HG02973 (cell line): ENCODE measurements at regions not wholly inside any gene's neighbourhood (a gene's known extent, or its start where the extent isn't known, plus 50 kb on each side); places are given as distances from the start of the nearest gene placed in this dataset.

Experiments
- ATAC-seq: cut with Tn5 transposase; IDR thresholded peaks from one replicate; pipeline ENCODE4 v1.9.1; 2021; ENCODE audit warnings: moderate library complexity; ENCODE audit not compliant: unreplicated experiment

DNA sequence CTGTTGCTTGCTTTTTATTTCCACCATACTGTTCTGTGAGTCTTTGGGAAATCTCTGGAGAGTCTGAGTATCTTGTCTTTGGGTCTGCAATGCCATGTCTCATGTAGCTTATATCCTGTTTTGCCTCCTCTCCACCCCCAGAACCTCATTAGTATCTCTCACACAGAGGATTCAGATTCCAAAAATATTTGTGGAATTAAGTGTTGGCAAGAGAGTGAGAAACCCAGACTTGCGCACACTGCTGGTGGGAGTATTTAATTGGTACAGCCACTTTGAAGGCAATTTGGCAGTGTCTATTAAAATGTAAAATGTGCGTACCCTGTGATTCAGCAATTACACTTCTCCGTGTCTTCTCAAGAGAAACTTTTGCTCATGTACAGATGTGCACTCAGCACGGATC is 68.6 kb downstream of the ZNF621 start:
- ATAC-seq, result no peak

DNA sequence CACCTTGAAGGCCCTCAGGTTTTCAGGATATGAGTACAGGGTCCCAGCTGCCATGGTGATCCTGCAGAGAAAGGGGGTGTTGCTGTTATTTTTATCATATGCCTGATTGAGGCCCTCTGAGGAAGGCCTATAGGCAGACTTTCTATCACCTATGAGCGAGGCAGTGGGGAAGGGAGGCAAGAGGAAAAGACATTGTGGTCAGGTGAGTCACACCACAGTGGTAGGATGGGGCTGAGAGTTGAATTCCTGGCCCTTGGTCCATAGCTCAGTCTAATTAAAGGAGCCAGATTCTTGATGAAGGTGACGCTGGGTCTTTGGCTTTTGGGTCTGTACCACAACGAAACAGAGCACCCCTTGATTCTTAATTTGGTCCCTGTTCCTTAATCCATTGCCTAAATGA is 72.7 kb downstream of the ZNF621 start:
- no peak for ATAC-seq

DNA sequence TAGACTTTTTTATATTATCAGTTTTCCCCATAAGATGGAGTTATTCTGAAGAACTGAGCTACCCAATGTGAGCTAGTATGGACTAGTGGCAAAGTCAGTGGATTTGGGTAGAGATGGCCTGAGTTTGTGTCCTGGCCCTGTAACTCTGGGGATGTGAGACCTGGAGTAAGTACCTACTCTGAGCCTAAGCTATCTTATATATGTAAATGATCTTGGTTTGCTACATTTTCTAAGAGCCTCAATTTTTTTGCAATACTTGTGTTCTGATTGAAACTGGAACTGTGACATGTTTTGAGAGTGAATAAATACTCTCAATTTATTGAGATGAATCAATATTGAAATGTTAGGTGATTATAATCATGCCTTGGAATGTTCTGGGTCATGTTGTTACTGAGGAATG is 73.6 kb downstream of the ZNF621 start:
- no peak for ATAC-seq

DNA sequence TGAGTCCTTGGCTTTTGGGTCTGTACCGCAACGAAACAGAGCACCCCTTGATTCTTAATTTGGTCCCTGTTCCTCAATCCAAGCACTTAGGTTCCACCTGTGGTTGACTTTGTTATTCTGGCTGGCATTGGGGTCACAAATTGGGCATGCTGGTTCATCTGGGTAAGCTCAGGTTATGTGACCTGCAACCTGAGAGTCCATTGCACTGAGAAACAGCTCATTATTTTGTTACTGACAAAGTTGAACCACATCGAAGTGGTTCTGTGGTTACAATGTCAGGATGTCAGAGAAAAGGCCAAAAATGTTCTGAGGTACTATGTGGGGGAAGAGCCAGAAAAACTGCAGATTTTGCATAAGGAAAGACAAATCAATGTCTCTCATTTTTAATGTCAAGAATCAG is 74.2 kb downstream of the ZNF621 start:
- no peak for ATAC-seq

DNA sequence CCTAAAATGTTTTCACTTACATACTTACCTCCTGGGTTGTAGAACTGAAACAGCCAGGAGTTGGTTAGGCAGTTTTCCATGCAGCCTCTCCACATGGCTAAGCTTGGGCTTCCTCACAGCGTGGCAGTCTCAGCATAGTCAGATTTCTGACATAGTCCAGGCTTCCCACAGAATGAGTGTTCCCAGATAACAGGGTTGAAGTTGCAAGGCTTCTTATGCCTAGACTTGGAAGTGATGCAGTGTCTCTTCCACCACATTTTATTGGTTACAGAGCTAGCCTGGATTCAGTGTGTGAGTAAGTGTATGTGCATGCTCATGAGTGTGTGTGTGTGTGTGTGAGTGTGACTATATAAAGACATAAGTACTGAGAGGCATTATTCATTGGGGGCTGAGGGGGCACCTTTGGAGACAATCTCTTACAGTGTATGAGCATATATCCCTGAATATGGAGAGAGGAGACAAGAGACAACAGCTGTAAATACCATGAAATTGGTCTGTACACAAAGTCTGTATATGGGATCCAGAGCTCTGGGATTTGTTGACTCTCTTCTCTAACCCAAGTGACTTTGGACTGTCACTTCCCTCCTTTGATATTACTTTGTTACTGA is 78.1 kb downstream of the ZNF621 start:
- ATAC-seq, result no peak

DNA sequence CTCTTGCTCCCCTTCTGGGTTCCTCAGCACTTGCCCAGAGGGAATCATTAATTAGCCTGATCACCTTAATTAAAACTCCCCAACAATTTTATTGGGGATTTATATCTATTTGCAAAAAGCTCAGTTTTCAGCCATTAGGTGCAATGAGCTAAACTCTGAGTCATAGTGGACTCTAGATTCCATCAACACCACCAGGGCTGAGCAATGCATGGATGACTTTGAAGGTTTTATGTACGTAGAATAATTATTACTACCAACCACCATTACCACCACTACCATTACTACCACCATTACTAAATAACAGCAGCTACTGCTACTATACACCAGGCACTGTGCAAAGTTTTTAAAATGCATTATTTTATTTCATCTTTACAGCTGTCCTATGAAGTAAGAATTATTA is 81.2 kb downstream of the ZNF621 start:
- no peak for ATAC-seq

DNA sequence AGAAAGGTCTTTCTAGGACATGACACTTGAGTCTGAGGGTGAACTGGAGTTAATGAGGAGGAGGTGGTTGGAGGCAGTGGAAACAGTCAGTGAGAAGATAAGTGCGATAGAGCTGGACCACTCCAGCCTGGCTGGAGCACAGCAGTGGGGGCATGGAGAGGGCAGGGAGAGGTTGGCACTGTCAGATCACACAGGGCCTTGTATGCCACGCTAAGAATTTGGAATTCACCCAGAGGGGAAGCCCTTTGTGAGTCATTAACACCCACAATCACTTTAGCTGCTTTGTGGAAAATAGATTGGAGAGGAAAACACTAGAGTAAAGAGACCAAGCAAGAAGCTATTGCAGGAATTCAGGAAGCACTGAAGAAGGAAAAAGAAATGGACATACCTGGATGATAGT is 83.3 kb downstream of the ZNF621 start:
- ATAC-seq, result no peak

DNA sequence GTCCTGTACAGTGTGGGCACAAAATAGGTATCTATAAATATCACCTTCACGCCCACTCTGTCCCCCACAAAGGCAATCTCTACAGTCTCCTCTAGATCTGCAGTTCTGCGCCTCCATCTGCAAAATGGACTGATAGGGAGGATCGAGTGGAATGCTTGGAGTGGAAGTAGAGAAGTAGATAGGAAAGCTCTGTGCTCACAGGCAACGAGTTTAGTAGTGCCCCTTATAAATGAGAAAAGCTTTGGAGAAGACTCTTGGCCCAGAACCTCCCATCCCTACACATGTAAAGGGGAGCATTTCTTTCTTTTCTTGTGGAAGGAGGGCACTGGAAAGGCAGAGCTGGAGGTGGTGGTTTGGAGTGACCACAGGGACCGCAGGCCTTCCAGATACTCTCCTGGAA is 88.5 kb downstream of the ZNF621 start:
- no peak for ATAC-seq

DNA sequence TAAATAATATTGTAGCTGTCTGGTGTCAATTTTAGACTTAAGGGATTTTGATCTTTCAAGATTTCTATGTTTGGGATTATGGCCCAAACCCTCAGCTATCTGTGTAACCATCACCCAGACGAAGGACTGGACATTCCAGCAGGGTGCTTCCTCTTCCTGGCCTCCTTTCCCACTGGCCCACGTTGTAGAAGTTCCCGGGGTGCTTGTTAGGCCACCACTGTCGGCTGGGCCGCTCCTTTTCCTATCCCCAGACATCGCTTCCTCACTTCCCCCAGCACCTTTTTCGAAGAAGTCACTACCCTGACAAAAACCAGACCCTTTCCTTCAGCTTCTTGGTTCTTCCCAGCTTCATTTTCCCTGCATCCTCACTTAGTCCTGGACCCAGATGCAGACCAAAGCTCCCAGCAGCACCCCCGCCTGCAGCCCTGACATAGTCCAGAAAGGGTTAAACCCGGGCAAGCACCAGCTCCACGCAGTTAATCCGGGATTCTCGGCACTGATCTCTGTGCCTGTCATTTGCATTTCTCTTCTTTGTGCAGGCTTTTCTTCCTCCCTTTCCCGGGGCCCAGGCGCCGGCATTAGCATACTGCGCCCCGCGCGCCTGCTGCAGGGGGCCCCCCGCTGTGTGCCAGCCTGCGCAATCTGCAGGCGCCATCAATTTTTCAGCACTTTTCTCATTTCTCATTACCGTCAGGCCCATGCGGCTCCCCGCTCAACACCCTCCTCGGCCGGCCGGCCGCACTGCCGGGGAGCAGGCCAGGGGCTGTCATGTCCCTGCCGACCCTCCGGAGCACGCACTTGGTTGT is 90.6 kb downstream of the ZNF621 start:
- ATAC-seq, result no peak

DNA sequence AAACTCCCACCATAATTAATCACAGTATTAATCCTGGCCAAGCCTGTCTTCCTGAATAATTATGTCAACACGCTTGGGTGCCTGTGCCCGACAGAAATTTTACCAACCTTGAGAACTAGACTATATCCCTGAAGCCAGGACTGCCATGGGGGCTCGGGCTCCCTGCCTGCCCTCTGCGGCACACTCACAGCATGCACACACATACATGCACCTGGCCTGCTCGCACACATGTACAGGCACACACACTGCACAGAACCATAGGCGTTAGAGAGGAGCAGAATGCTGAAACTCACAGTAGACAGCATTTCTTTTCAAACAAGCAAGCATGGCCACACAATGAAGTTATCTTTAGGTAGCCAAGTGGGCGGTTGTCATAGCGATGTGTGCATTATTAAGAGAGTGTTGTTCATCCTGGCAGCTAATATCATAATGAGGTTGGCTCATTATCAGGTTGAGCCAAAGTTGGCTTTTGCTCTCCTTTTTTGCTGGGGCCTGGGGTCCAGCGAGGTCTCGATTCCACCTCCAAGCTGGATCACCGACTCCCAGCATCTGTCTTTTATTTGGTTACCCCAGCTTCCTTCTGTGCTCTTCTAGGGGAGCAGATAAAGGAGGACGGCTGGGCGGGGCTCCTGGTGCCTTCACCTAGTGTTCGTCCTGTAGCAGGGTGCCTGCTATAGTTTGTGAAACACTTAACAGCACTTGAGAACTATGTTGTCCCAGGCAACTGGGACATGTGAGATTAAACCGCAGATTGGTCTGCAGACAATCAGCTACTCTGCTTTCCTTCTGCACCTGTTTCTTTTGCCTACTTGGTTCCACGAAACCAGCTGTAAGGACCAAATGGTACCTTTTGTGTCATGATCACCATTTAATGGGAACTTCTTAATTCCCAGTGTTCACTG is 91.4 kb downstream of the ZNF621 start:
- ATAC-seq, result no peak

DNA sequence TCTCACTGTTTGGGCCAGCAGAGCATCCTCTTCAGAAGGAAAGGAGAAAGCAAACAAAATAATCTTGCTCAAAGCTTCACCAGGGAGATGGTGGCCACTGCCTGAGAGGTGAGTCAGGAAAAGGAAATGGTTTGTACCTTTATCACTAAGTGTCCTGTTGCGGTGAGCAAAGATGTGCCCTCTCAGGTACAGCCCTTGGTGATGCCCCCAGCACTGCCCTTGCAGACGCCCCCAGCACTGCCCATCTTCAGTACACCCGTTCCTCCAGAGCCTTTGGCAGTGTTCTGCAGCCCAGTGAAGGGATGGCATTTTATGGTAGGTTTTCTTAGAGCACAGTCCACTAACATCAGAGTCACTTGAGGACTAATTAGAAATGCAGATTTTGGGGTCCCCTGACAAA is 92.3 kb downstream of the ZNF621 start:
- ATAC-seq, result no peak

DNA sequence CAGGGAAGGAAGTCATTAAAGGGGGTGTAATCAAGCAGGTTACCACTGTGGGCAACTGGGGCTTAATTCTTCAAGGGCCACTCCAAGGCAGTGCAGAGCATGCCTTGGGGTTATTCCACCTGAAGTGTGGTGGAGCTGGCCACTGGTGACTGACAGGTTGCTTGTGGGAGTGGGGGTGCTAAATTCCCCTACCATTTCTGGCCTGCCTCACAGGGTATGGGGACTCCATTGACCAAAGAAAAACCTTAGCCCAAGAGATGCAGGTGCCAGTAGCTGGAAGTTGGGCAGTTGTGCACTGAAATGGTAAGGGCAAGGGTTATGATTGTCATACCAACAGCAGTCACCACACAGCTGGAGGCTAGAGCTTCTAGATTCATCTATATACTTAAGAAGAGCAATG is 93.4 kb downstream of the ZNF621 start:
- ATAC-seq, result no peak

DNA sequence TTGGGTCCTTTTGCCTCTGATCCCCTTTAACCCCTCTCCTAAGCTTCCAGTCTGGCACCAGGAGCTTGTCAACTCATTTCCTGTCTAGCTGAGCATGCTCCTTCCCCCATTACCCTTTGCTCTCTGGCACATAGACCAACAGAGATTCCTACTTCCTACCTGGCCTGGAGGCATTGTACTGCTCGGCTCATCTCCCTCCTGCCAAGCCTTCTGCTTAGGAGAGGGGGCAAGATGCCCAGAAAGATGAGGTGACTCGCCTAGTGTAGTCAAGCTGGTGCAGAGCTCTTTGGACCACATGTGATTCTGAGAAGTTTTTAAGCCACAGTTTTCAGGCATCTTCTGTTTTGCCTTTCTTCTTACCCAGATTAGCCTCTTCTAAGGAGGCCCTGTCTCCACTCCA is 95.4 kb downstream of the ZNF621 start:
- no peak for ATAC-seq

DNA sequence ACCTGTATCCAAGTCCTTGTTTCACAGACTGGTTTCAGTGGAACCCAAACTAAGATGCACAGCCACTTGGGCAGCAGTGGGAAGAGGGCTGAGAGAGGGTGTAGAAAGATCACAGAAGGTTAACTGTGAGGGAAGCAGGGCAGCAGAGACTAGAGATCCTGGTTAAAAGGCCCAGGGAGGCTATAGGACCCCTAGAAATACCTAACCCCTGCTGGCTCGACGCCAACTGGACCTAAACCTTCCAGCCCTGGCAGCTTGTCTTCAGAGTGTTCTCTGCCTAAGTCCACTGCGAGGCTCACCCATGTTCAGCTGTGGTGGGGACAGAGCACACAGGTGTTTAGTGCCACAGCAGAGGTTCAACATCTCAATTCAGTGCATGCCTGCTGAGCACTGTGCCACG is 96.5 kb downstream of the ZNF621 start:
- ATAC-seq, result no peak

DNA sequence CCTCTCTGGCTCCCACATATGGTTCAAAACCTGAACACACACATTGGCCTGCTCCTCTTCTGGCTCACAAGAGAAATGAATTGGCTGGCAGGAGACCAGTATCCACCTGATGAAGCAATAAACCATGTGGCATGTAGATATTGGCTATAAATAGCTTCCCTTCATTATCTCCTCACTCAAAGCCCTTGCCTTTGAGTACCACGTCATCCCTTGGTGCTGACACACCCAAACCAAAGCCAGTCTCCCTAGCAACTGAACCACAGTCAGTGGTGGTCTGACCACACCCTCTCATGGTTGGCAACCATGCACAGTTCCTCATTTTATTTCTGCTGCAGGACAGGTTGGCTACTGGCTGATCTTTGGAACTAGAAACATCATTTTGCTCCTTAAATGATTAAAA is 98.8 kb downstream of the ZNF621 start:
- ATAC-seq, result peak; percentile 93

DNA sequence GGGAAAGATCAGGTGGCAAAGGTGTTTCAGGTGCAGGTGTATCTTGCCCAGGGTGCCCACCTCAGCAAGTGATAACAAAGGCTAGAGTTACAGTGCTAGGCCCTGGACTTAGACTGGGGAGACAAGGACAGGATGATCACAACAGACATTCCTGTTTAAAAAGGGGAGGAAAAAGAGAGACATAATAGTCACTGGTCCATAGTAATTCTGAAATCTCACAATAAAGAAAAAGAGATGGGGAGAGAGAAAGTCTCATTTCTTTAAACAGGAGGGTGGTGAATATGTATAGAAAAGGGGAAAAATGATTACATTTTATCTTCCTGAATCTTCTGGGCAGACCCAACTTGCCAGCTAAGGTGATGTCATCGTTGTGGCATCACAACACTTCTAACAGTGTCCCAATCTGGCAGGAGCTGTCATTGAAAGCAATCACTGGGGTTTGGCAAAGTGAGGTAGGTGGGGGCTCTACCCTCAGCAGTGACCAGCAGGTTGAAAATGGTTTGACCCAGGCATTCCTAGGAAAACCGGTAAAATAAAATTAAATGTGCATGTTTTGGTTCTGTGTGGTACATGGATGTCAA is 99.5 kb downstream of the ZNF621 start:
- ATAC-seq, result no peak

DNA sequence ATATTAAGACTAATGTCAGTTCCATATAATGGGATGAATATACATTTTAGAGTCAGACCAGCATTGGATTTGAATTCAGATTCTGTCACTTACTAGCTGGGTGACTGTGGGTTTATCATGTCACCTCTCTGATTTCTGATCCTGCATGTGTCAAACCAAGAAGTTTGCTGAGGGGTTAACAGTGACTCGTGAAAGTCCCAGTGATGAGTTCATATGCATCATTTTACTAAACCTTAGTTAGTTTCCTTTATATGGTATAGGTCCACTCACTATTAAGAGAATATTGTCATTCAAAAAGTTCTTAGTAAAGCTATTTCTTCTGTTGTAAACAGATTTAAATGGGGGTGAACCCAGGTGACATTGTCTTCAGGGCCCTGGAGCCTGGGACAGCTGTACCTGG is 102.3 kb downstream of the ZNF621 start:
- no peak for ATAC-seq

DNA sequence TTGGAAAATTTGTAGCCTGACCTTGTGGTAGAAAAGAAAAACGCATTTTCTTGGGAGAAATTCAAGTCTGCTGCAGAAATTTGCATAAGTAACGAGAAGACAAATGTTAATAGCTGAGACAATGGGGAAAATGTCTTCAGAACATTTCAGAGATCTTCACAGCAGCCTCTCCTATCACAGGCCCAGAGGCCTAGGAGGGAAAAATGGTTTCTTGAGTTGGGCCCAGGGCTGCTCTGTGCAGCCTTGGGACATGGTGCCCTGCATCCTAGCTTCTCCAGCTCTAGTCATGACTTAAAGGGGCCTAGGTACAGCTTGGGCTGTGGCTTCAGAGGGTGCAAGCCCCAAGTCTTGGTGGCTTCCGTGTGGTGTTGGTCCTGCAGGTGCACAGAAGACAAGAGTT is 104.2 kb downstream of the ZNF621 start:
- no peak for ATAC-seq

DNA sequence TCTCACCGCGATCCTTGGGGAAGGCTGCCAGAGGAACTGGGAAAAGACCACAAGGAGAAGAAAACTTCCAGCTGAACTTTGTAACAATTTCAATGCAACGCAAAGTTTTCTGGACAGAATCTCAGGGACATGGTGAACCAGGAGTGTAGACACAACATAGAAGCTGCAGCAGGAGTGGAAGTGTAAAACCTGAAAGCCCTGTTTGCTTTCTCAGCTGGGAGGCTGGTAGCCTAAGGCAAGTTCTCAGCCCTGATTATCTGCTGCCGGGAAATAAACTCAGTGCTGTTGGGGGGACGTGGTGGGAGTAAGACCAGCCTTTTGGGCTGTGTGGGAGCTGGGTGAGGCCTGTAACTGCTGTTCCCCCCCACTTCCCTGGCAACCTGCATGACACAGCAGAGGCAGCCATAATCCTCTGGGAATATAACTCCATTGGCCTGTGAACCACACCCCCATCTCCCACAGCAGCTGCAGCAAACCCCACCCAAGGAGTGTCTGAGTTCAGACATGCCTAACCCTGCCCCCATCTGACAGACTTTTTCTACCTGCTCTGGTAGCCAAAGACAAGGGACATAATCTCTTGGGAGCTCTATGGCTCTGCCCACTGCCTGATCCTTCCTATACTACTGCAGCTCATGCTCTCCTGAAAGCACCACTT is 106.7 kb downstream of the ZNF621 start:
- ATAC-seq, result no peak

DNA sequence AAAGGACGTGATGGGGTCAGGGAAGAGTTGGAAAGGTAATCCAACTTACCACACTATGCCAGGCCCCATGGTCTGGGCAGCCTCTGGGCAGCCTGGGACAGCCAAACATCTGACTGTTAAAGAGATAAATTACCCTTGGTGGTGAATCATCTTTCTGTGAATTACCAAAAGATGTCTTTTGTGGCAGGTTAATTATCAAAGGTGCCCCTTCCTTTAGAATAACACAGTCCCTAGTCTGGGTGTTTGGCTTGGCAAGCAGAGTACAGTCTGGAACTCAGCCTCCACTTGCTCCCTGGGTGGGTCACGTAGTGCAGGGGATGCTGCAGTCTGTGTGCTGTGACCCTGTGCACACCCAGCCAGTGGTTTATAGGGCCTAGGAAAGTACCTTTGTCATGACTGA is 113.1 kb downstream of the ZNF621 start:
- ATAC-seq, result no peak

DNA sequence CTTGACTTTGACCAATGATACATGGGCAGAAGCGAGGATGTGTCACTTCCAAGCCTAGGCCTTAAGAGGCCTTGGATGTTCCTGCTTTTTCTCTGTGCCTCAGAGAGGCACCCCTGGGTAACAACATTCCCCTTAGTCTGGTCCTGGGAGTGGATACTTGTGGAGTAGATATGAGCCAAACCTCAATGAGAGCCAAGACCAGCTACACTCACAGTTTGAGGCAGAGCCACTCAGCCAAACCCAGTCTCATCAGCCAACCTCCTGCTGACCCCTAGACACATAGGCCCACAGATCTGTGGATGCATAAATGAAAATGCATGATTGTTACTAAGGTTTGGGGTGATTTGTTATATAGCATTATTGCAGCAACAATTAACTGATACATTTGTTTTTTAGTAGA is 114.2 kb downstream of the ZNF621 start:
- ATAC-seq, result no peak
